Gastroesophageal sphincter (tissue), 4 donors: ENCODE measurements at regions not wholly inside any gene's neighbourhood (a gene's known extent, or its start where the extent isn't known, plus 50 kb on each side); places are given as distances from the start of the nearest gene placed in this dataset.
"Not testable (repeated sequence)": the region's sequence is repeated elsewhere in the genome, so short reads cannot be mapped to it uniquely, and the experiment has no call there.

Experiments used
- ATAC-seq: fragments of 150-250 bp; one replicate; pipeline ENCODE4 v1.9.1; 2016; ENCODE audit warnings: mild to moderate bottlenecking, moderate library complexity
- H3K27ac ChIP-seq, 4 donors: fragments of 200-600 bp; sonication (generic) in 3 of 4; 1 replicate in 3 of 4; 2 replicates in 1 of 4; pipeline ENCODE4 v1.5.1; 2016 to 2019
- H3K27me3 ChIP-seq: fragments of 200-600 bp; sonication (generic); one replicate; pipeline ENCODE4 v1.5.1; 2019
- H3K36me3 ChIP-seq, 2 donors: fragments of 200-600 bp; sonication (generic); one replicate each; pipeline ENCODE4 v1.5.1; 2019; ENCODE audit warnings: control low read depth in 1 of 2
- H3K4me1 ChIP-seq, 3 donors: fragments of 200-600 bp; sonication (generic); 1 replicate in 2 of 3; 2 replicates in 1 of 3; pipeline ENCODE4 v1.5.1; 2016 to 2019; ENCODE audit warnings: control low read depth in 2 of 3
- H3K4me3 ChIP-seq, 2 donors: fragments of 200-600 bp; sonication (generic); one replicate each; pipeline ENCODE4 v1.5.1; 2019; ENCODE audit warnings: mild to moderate bottlenecking in 1 of 2, moderate library complexity in 1 of 2
- H3K9me3 ChIP-seq, 3 donors: fragments of 200-600 bp; sonication (generic); one replicate each; pipeline ENCODE4 v1.5.1; 2017 to 2019; ENCODE audit warnings: control low read depth in 2 of 3
- CTCF ChIP-seq, 4 experiments: fragments of 200-600 bp in 2 of 4; fragments of 450-650 bp in 2 of 4; sonication (generic) in 1 of 4; IDR thresholded peaks; one replicate each; pipeline ENCODE4 v1.5.1; 2017 to 2019; ENCODE audit warnings: antibody characterized with exemption in 4 of 4, mild to moderate bottlenecking in 2 of 4, moderate library complexity in 2 of 4
- EP300 ChIP-seq: sonication (generic); formaldehyde crosslinking; IDR thresholded peaks from one replicate; pipeline ENCODE4 v1.6.1; 2017; ENCODE audit warnings: antibody characterized with exemption, mild to moderate bottlenecking
- POLR2A ChIP-seq, 2 donors: fragments of 450-650 bp; IDR thresholded peaks; one replicate each; pipeline ENCODE4 v1.6.1; 2017; ENCODE audit warnings: antibody characterized with exemption in 2 of 2, mild to moderate bottlenecking in 2 of 2, moderate library complexity in 1 of 2
- POLR2AphosphoS5 ChIP-seq: sonication (generic); formaldehyde crosslinking; IDR thresholded peaks from one replicate; pipeline ENCODE4 v1.6.1; 2017; ENCODE audit warnings: antibody characterized with exemption
- WGBS, 2 donors: methylation state at CpG; one replicate each; pipeline ENCODE4 v1.1.5; 2018; ENCODE audit warnings: low coverage in 1 of 2; 5-methylcytosine and 5-hydroxymethylcytosine counted together

- 73 to 76% methylated on average over 3 of the region's 3 CpGs for WGBS, 2 donors
- no peak overlapping the region for H3K27ac ChIP-seq
- no peaks in the 10 kb centered on the region for H3K36me3 ChIP-seq
- H3K4me3 ChIP-seq, result no peak overlapping the region
- TF ChIP-seq EP300 (no peak), CTCF (IDR thresholded peaks at IDR 0.05) (no peak), POLR2A (IDR thresholded peaks at IDR 0.05) (no peak), POLR2AphosphoS5 (no peak)
- no peaks in the 10 kb centered on the region for H3K9me3 ChIP-seq
- no peak for ATAC-seq
- H3K4me1 ChIP-seq, result no peaks in the 10 kb centered on the region
- no peaks in the 10 kb centered on the region for H3K27me3 ChIP-seq
Measured at GRCh38 chr4:133287396-133287795, 138.3 kb downstream of the PCDH10 start.

- H3K9me3 ChIP-seq, result no peaks in the 10 kb centered on the region
- ATAC-seq, result no peak
- H3K4me1 ChIP-seq, result no peaks in the 10 kb centered on the region
- H3K27ac ChIP-seq, result no peak overlapping the region
- H3K36me3 ChIP-seq, result no peaks in the 10 kb centered on the region
- 60 to 80% methylated on average over 1 of the region's 1 CpG for WGBS, 2 donors
- no peak overlapping the region for H3K4me3 ChIP-seq
- TF ChIP-seq POLR2AphosphoS5 (no peak), EP300 (no peak), POLR2A (IDR thresholded peaks at IDR 0.05) (no peak), CTCF (IDR thresholded peaks at IDR 0.05) (no peak)
- no peaks in the 10 kb centered on the region for H3K27me3 ChIP-seq
Measured at GRCh38 chr4:133278591-133278990, 129.5 kb downstream of the PCDH10 start.

GRCh38 chr4:133277940-133278339, 128.8 kb downstream of the PCDH10 start:
- H3K4me1 ChIP-seq, H3K27me3 ChIP-seq, H3K27ac ChIP-seq, H3K9me3 ChIP-seq, H3K4me3 ChIP-seq, ATAC-seq, H3K36me3 ChIP-seq: not testable (repeated sequence)
- WGBS, 2 donors, result 78 to 85% methylated on average over 3 to 4 of the region's 4 CpGs

- TF ChIP-seq CTCF (IDR thresholded peaks at IDR 0.05) (no peak), POLR2AphosphoS5 (no peak), EP300 (no peak)
Measured at GRCh38 chr4:133275246-133275645, 126.2 kb downstream of the PCDH10 start.

GRCh38 chr4:133273401-133273800, 124.3 kb downstream of the PCDH10 start:
- Histone ChIP-seq H3K4me3 (no peak overlapping the region), H3K4me1 (no peaks in the 10 kb centered on the region), H3K36me3 (no peaks in the 10 kb centered on the region), H3K27me3 (no peaks in the 10 kb centered on the region), H3K27ac (no peak overlapping the region), H3K9me3 (no peaks in the 10 kb centered on the region)
- WGBS, 2 donors, result 78 to 100% methylated on average over 3 of the region's 3 CpGs
- no peak for ATAC-seq
- TF ChIP-seq POLR2AphosphoS5 (no peak), POLR2A (IDR thresholded peaks at IDR 0.05) (no peak), EP300 (no peak), CTCF (IDR thresholded peaks at IDR 0.05) (no peak)

More at GRCh38 chr4:133275246-133275645, 126.2 kb downstream of the PCDH10 start:
- Histone ChIP-seq H3K27me3 (no peaks in the 10 kb centered on the region), H3K27ac (no peak overlapping the region), H3K9me3 (no peaks in the 10 kb centered on the region), H3K4me1 (no peaks in the 10 kb centered on the region), H3K4me3 (no peak overlapping the region), H3K36me3 (no peaks in the 10 kb centered on the region)
- WGBS, 2 donors, result 54% methylated on average over 1 of the region's 3 CpGs; no CpG with 5 or more reads in 1 of the 2 donors
- ATAC-seq, result no peak
